PC-9 (cell line): ENCODE measurements at regions not wholly inside any gene's neighbourhood (a gene's known extent, or its start where the extent isn't known, plus 50 kb on each side); places are given as distances from the start of the nearest gene placed in this dataset.
"Not testable (repeated sequence)": the region's sequence is repeated elsewhere in the genome, so short reads cannot be mapped to it uniquely, and the experiment has no call there.

ENCODE experiments used
- EZH2 ChIP-seq: fragments of 200-600 bp; sonication (generic); IDR thresholded peaks from 2 replicates; pipeline ENCODE4 v1.8.0; 2017; ENCODE audit warnings: antibody characterized with exemption, low read depth
- TF ChIP-seq, protein P1 (sequence below): fragments of 200-600 bp; sonication (generic); conservative IDR thresholded peaks from 2 replicates; pipeline ENCODE4 v1.6.1; 2017; ENCODE audit warnings: mixed run types, antibody characterized with exemption, mild to moderate bottlenecking, moderate library complexity

DNA sequence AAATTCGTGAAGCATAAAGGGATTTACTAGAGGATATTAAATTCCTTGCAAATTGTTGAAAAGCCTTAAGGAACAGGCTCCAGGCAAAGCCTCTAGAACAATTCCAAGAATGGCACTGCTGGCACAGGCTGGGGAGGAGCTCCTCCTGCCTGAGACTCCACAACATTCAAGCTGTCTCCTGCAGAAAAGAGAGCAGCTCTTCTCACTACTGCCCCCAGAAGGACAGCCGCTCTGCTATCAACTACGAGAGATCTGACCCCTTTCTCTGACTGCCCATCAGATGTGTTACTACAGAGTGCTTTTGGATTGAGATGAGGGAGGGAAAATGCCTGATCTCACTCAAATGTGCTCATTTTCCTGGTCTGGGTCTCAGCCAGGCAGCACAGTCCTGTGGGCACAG is 269.9 kb downstream of the RPIA start:
- TF ChIP-seq, protein P1, sequence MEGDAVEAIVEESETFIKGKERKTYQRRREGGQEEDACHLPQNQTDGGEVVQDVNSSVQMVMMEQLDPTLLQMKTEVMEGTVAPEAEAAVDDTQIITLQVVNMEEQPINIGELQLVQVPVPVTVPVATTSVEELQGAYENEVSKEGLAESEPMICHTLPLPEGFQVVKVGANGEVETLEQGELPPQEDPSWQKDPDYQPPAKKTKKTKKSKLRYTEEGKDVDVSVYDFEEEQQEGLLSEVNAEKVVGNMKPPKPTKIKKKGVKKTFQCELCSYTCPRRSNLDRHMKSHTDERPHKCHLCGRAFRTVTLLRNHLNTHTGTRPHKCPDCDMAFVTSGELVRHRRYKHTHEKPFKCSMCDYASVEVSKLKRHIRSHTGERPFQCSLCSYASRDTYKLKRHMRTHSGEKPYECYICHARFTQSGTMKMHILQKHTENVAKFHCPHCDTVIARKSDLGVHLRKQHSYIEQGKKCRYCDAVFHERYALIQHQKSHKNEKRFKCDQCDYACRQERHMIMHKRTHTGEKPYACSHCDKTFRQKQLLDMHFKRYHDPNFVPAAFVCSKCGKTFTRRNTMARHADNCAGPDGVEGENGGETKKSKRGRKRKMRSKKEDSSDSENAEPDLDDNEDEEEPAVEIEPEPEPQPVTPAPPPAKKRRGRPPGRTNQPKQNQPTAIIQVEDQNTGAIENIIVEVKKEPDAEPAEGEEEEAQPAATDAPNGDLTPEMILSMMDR, result not testable (repeated sequence)
- TF ChIP-seq EZH2, result not testable (repeated sequence)
